Mesendoderm (in vitro differentiated cells): ENCODE measurements at regions not wholly inside any gene's neighbourhood (a gene's known extent, or its start where the extent isn't known, plus 50 kb on each side); places are given as distances from the start of the nearest gene placed in this dataset.

Source experiments
- DNase-seq: peaks from one replicate; pipeline ENCODE4 v3.0.0; 2013
- H2AK5ac ChIP-seq: 2 replicates; pipeline ENCODE4 v1.6.1; 2013; ENCODE audit warnings: low read length, inconsistent platforms
- H2BK120ac ChIP-seq: 2 replicates; pipeline ENCODE4 v1.6.1; 2013; ENCODE audit warnings: low read depth, mild to moderate bottlenecking, low read length, moderate library complexity, mixed read lengths
- H2BK15ac ChIP-seq: replicated peaks from 2 replicates; pipeline ENCODE4 v1.6.1; 2013; ENCODE audit warnings: low read depth, mild to moderate bottlenecking, moderate library complexity
- H2BK5ac ChIP-seq: 2 replicates; pipeline ENCODE4 v1.6.1; 2013; ENCODE audit warnings: low read length, inconsistent platforms
- H3K18ac ChIP-seq: 2 replicates; pipeline ENCODE4 v1.6.1; 2013; ENCODE audit warnings: mild to moderate bottlenecking, low read length, mixed read lengths
- H3K23ac ChIP-seq: one replicate; pipeline ENCODE4 v1.6.1; 2013; ENCODE audit warnings: low read length
- H3K27ac ChIP-seq: 2 replicates; pipeline ENCODE4 v1.5.1; 2013; ENCODE audit warnings: low read depth, mild to moderate bottlenecking, inconsistent platforms, low read length, moderate library complexity
- H3K27me3 ChIP-seq: 2 replicates; pipeline ENCODE4 v1.6.1; 2013; ENCODE audit warnings: low read length, control low read depth, mild to moderate bottlenecking, inconsistent platforms; ENCODE audit not compliant: insufficient read depth, poor library complexity
- H3K36me3 ChIP-seq: 2 replicates; pipeline ENCODE4 v1.6.1; 2013; ENCODE audit warnings: low read length, inconsistent platforms; ENCODE audit not compliant: control insufficient read depth, insufficient read depth
- H3K4ac ChIP-seq: one replicate; pipeline ENCODE4 v1.6.1; 2013; ENCODE audit warnings: low read depth, mild to moderate bottlenecking, low read length, moderate library complexity
- H3K4me1 ChIP-seq: 2 replicates; pipeline ENCODE4 v1.6.1; 2013; ENCODE audit warnings: low read depth, low read length, inconsistent platforms; ENCODE audit not compliant: control insufficient read depth
- H3K4me2 ChIP-seq: 2 replicates; pipeline ENCODE4 v1.6.1; 2013; ENCODE audit warnings: low read length
- H3K4me3 ChIP-seq: 2 replicates; pipeline ENCODE4 v1.5.1; 2013; ENCODE audit warnings: mild to moderate bottlenecking, low read length
- H3K56ac ChIP-seq: one replicate; pipeline ENCODE4 v1.6.1; 2013; ENCODE audit warnings: low read length
- H3K79me1 ChIP-seq: 2 replicates; pipeline ENCODE4 v1.6.1; 2013; ENCODE audit warnings: low read length, inconsistent platforms
- H3K79me2 ChIP-seq: 2 replicates; pipeline ENCODE4 v1.6.1; 2013; ENCODE audit warnings: mild to moderate bottlenecking, low read length; ENCODE audit not compliant: control insufficient read depth, insufficient read depth
- H3K9ac ChIP-seq: 2 replicates; pipeline ENCODE4 v1.6.1; 2013; ENCODE audit warnings: low read length, inconsistent platforms
- H4K5ac ChIP-seq: one replicate; pipeline ENCODE4 v1.6.1; 2013; ENCODE audit warnings: low read length
- H4K8ac ChIP-seq: one replicate; pipeline ENCODE4 v1.6.1; 2013; ENCODE audit warnings: low read depth, mild to moderate bottlenecking, control low read depth, low read length, moderate library complexity
- WGBS: extraction: QIAGEN DNeasy Blood & Tissue Kit; methylation state at CpG from one replicate; pipeline ENCODE4 v1.1.7; 2013; ENCODE audit warnings: low lambda C conversion rate, missing lambda C conversion rate; ENCODE audit not compliant: insufficient coverage; ENCODE audit errors: extremely low coverage; 5-methylcytosine and 5-hydroxymethylcytosine counted together

- peak; percentile 50 for DNase-seq
- H3K27ac ChIP-seq = no peak overlapping the region
Observed at GRCh38 chr11:19577391-19577975, 135.2 kb upstream of the NAV2 start.

DNA sequence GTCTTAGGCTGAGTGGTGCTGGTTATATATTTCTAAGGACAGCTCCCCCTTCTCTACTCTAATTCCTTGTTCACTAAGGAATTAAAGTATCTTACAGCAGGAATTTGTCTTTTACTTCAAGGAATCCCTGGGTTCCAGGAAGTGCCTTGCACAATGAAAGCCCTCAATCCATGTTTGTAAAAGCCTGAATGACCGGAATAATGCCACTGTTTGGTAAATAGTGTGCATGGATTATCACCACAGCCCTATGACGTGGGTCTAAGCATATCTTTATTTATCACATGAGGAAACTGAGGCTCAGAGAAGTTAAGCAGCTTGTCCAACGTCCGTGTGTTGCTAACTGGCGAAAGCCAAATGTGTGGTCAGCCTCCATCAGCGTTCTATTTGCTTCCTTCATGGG lies 135.7 kb upstream of the NAV2 start:
- peak overlapping the region; percentile 3 for H3K18ac ChIP-seq
- no peak overlapping the region for H2BK15ac ChIP-seq
- no peak overlapping the region for H3K9ac ChIP-seq
- no peaks in the 10 kb centered on the region for H3K36me3 ChIP-seq
- no peak overlapping the region for H3K4me3 ChIP-seq
- no peak overlapping the region for H4K8ac ChIP-seq
- no peaks in the 10 kb centered on the region for H3K79me2 ChIP-seq
- H2AK5ac ChIP-seq = no peak overlapping the region
- no peak overlapping the region for H3K4ac ChIP-seq
- no peak for DNase-seq
- H3K27me3 ChIP-seq = no peaks in the 10 kb centered on the region
- H3K4me1 ChIP-seq = peaks cover 2% of the 10 kb centered on the region
- H2BK5ac ChIP-seq = peak overlapping the region; percentile 22
- H3K27ac ChIP-seq = no peak overlapping the region
- no peak overlapping the region for H2BK120ac ChIP-seq
- H3K4me2 ChIP-seq = no peak overlapping the region
- H4K5ac ChIP-seq = no peak overlapping the region
- H3K23ac ChIP-seq = no peak overlapping the region
- peak overlapping the region; percentile 10 for H3K56ac ChIP-seq
- no peaks in the 10 kb centered on the region for H3K79me1 ChIP-seq
- no CpG with 5 or more reads among the region's 6 CpGs for WGBS

More at GRCh38 chr11:19577391-19577975, 135.2 kb upstream of the NAV2 start:
- no peaks in the 10 kb centered on the region for H3K36me3 ChIP-seq
- no peak overlapping the region for H2BK120ac ChIP-seq
- H3K23ac ChIP-seq = no peak overlapping the region
- peaks cover 2% of the 10 kb centered on the region for H3K4me1 ChIP-seq
- no peak overlapping the region for H2AK5ac ChIP-seq
- no peak overlapping the region for H3K56ac ChIP-seq
- no peak overlapping the region for H4K5ac ChIP-seq
- H3K79me2 ChIP-seq = no peaks in the 10 kb centered on the region
- no peaks in the 10 kb centered on the region for H3K27me3 ChIP-seq
- H3K4me2 ChIP-seq = no peak overlapping the region
- peak overlapping the region; percentile 22 for H2BK5ac ChIP-seq
- no peak overlapping the region for H4K8ac ChIP-seq
- no CpG with 5 or more reads among the region's 8 CpGs for whole genome bisulfite sequencing
- no peak overlapping the region for H3K9ac ChIP-seq
- no peaks in the 10 kb centered on the region for H3K79me1 ChIP-seq
- H3K18ac ChIP-seq = peak overlapping the region; percentile 6
- no peak overlapping the region for H2BK15ac ChIP-seq
- no peak overlapping the region for H3K4me3 ChIP-seq
- H3K4ac ChIP-seq = no peak overlapping the region

DNA sequence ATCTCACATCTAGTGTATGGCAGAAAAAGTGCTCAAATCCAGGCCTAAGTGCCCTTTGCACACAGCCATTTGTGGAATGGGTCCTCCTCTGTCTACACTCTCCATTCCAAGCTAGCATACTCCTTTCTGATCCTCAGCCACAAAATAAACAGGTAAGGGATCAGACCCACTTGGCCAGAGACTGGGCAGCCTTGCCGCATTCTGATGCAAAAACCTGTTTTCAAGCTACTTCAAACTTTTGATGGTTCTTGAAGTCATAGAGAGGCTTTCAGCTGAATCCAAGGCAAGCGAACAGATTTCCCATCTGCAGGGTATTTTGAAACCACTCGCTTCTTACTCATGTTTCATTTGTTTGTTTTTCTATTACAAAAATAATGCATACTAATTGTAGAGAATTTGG lies 136.6 kb upstream of the NAV2 start:
- H2BK120ac ChIP-seq = no peak overlapping the region
- H3K18ac ChIP-seq = no peak overlapping the region
- no peak overlapping the region for H3K56ac ChIP-seq
- no peak overlapping the region for H3K27ac ChIP-seq
- no peaks in the 10 kb centered on the region for H3K36me3 ChIP-seq
- no peak overlapping the region for H4K5ac ChIP-seq
- H3K79me2 ChIP-seq = no peaks in the 10 kb centered on the region
- no peak for DNase-seq
- no peak overlapping the region for H3K9ac ChIP-seq
- no peak overlapping the region for H3K4ac ChIP-seq
- H3K27me3 ChIP-seq = no peaks in the 10 kb centered on the region
- no peaks in the 10 kb centered on the region for H3K79me1 ChIP-seq
- no peak overlapping the region for H3K23ac ChIP-seq
- no CpG with 5 or more reads among the region's 3 CpGs for WGBS
- no peak overlapping the region for H2BK5ac ChIP-seq
- no peak overlapping the region for H2BK15ac ChIP-seq
- H2AK5ac ChIP-seq = no peak overlapping the region
- no peak overlapping the region for H3K4me2 ChIP-seq
- no peak overlapping the region for H4K8ac ChIP-seq
- H3K4me3 ChIP-seq = no peak overlapping the region
- peaks cover 2% of the 10 kb centered on the region for H3K4me1 ChIP-seq

DNA sequence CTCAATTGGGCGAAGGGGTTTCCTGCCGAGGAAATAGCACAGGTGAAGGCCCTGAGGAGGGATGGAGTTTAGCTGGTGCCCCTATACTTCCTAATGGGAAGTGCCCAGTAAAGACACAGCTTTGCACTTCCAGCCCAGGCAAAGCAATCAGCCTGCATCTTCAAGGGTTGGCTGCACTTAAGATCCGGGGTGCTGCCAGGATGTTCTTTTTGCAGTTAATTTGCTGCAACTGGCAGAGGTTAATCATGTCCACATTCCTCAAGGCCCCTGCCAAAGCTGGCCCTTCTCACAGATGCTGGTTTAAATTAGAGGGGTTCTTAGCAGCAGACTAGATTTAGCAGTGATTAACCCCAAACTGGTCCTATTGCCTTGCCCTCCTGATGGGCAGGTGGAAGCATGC lies 137.7 kb upstream of the NAV2 start:
- Histone ChIP-seq H3K9ac (no peak overlapping the region), H3K56ac (no peak overlapping the region), H2AK5ac (no peak overlapping the region), H4K8ac (no peak overlapping the region), H3K18ac (no peak overlapping the region), H2BK120ac (no peak overlapping the region), H3K23ac (no peak overlapping the region), H2BK5ac (no peak overlapping the region), H3K36me3 (no peaks in the 10 kb centered on the region), H3K79me1 (no peaks in the 10 kb centered on the region), H4K5ac (no peak overlapping the region), H3K4me2 (no peak overlapping the region), H3K4me1 (peaks cover 2% of the 10 kb centered on the region), H3K4ac (no peak overlapping the region), H2BK15ac (no peak overlapping the region), H3K27me3 (no peaks in the 10 kb centered on the region), H3K4me3 (no peak overlapping the region), H3K27ac (no peak overlapping the region), H3K79me2 (no peaks in the 10 kb centered on the region)
- no CpG with 5 or more reads among the region's 3 CpGs for WGBS
- no peak for DNase-seq

GRCh38 chr11:19573666-19574065 lies 139.0 kb upstream of the NAV2 start:
- no CpG with 5 or more reads among the region's 1 CpG for WGBS
- Histone ChIP-seq H3K4ac (no peak overlapping the region), H3K27me3 (no peaks in the 10 kb centered on the region), H3K36me3 (no peaks in the 10 kb centered on the region), H2BK15ac (no peak overlapping the region), H3K4me3 (no peak overlapping the region), H2AK5ac (no peak overlapping the region), H3K79me1 (no peaks in the 10 kb centered on the region), H3K23ac (no peak overlapping the region), H2BK5ac (no peak overlapping the region), H2BK120ac (no peak overlapping the region), H3K4me2 (no peak overlapping the region), H3K27ac (no peak overlapping the region), H3K4me1 (peaks cover 2% of the 10 kb centered on the region), H3K18ac (no peak overlapping the region), H3K56ac (no peak overlapping the region), H4K5ac (no peak overlapping the region), H3K9ac (no peak overlapping the region), H4K8ac (no peak overlapping the region), H3K79me2 (no peaks in the 10 kb centered on the region)
- DNase-seq = no peak

GRCh38 chr11:19571906-19572305 lies 140.7 kb upstream of the NAV2 start:
- H3K27ac ChIP-seq = no peak overlapping the region
- H2BK5ac ChIP-seq = no peak overlapping the region
- no peak for DNase-seq
- H3K4ac ChIP-seq = no peak overlapping the region
- no peaks in the 10 kb centered on the region for H3K36me3 ChIP-seq
- no peak overlapping the region for H2BK120ac ChIP-seq
- H3K4me2 ChIP-seq = no peak overlapping the region
- peak overlapping the region; percentile 3 for H3K23ac ChIP-seq
- H3K27me3 ChIP-seq = no peaks in the 10 kb centered on the region
- H4K8ac ChIP-seq = no peak overlapping the region
- no peak overlapping the region for H3K56ac ChIP-seq
- no peak overlapping the region for H4K5ac ChIP-seq
- H3K4me3 ChIP-seq = no peak overlapping the region
- no peak overlapping the region for H2BK15ac ChIP-seq
- H2AK5ac ChIP-seq = no peak overlapping the region
- H3K79me1 ChIP-seq = no peaks in the 10 kb centered on the region
- H3K9ac ChIP-seq = no peak overlapping the region
- no peak overlapping the region for H3K18ac ChIP-seq
- H3K79me2 ChIP-seq = no peaks in the 10 kb centered on the region
- H3K4me1 ChIP-seq = no peaks in the 10 kb centered on the region
- no CpG with 5 or more reads among the region's 4 CpGs for WGBS
